Common myeloid progenitor, CD34-positive (primary cell): ENCODE measurements at regions not wholly inside any gene's neighbourhood (a gene's known extent, or its start where the extent isn't known, plus 50 kb on each side); places are given as distances from the start of the nearest gene placed in this dataset.

Experiments
- CTCF ChIA-PET: fragments of 350-600 bp; sonication (Branson Sonifier 250); formaldehyde crosslinking; loops from one replicate; lab custom pipeline; 2021; ENCODE audit warnings: antibody characterized with exemption; lab: Charles Lee
- POLR2A ChIA-PET: fragments of 350-600 bp; sonication (Branson Sonifier 250); formaldehyde crosslinking; loops from one replicate; lab custom pipeline; 2021; ENCODE audit warnings: antibody characterized with exemption; lab: Charles Lee
- DNase-seq, 3 donors: peaks; one replicate each; pipeline versions ENCODE4 v3.0.0 to v3.0.0-alpha.2; 2013
- H3K27ac ChIP-seq, 2 experiments: 1 replicate in 1 of 2; 2 replicates in 1 of 2; pipeline ENCODE4 v1.7.0; 2013; ENCODE audit warnings: inconsistent platforms in 2 of 2, low read length in 2 of 2, mild to moderate bottlenecking in 2 of 2, low read depth in 1 of 2, moderate library complexity in 1 of 2; ENCODE audit not compliant: severe bottlenecking in 2 of 2, insufficient read depth in 1 of 2, poor library complexity in 1 of 2
- H3K27me3 ChIP-seq, 5 experiments: replicated peaks in 2 of 5; 1 replicate in 3 of 5; 2 replicates in 2 of 5; pipeline versions ENCODE4 v1.6.1 to v1.7.0; 2013; ENCODE audit warnings: low read length in 4 of 5, mild to moderate bottlenecking in 2 of 5, moderate library complexity in 2 of 5, inconsistent platforms in 1 of 5; ENCODE audit not compliant: insufficient read depth in 5 of 5, control insufficient read depth in 4 of 5
- H3K36me3 ChIP-seq, 4 experiments: 1 replicate in 2 of 4; 2 replicates in 2 of 4; pipeline versions ENCODE4 v1.6.1 to v1.7.0; 2013; ENCODE audit warnings: low read length in 3 of 4, control low read depth in 1 of 4, mild to moderate bottlenecking in 1 of 4; ENCODE audit not compliant: control insufficient read depth in 4 of 4, insufficient read depth in 4 of 4
- H3K4me1 ChIP-seq, 4 experiments: 1 replicate in 3 of 4; 2 replicates in 1 of 4; pipeline versions ENCODE4 v1.6.1 to v1.7.1; 2013; ENCODE audit warnings: low read length in 3 of 4, mild to moderate bottlenecking in 3 of 4, control low read depth in 1 of 4, inconsistent platforms in 1 of 4, moderate library complexity in 1 of 4; ENCODE audit not compliant: control insufficient read depth in 4 of 4, insufficient read depth in 4 of 4; ENCODE audit errors: control extremely low read depth in 1 of 4
- H3K4me3 ChIP-seq, 7 experiments: 1 replicate in 4 of 7; 2 replicates in 3 of 7; pipeline versions ENCODE4 v1.5.1 to v1.7.0; 2013; ENCODE audit warnings: mild to moderate bottlenecking in 7 of 7, low read length in 6 of 7, moderate library complexity in 6 of 7, inconsistent platforms in 2 of 7, low read depth in 2 of 7, control low read depth in 1 of 7; ENCODE audit not compliant: insufficient read depth in 4 of 7, control insufficient read depth in 1 of 7; ENCODE audit errors: extremely low read depth in 1 of 7
- H3K9me3 ChIP-seq, 5 experiments: 1 replicate in 4 of 5; 2 replicates in 1 of 5; pipeline versions ENCODE4 v1.6.1 to v1.7.1; 2013; ENCODE audit warnings: low read length in 4 of 5, mild to moderate bottlenecking in 2 of 5, inconsistent platforms in 1 of 5, low read depth in 1 of 5, moderate library complexity in 1 of 5; ENCODE audit not compliant: control insufficient read depth in 4 of 5, insufficient read depth in 2 of 5; ENCODE audit errors: control extremely low read depth in 1 of 5
- WGBS: methylation state at CpG from one replicate; pipeline ENCODE4 v1.1.5; 2013; ENCODE audit not compliant: insufficient coverage; 5-methylcytosine and 5-hydroxymethylcytosine counted together

DNA sequence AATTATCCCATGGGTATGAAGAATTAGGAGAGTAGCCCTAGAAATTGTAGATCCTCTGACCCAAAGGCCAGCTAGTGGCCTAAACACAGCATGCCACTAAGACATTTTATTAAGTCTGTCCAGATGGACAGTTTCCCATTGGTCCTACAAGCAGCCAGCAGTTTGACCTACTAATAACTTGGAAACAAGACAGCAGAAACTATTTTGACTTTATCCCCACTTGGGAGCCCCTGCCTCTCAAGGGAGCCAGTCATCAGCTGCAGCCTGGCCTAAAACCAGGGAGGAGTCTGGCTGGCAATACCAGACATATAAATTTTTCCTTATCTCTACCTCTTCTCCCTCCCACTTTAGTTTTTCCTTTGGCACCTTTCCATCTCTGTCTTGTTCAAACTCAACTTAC, 222.6 kb upstream of the KCTD3 start:
- Histone ChIP-seq H3K36me3 (no peaks in the 10 kb centered on the region), H3K4me3 (no peak overlapping the region), H3K4me1 (no peaks in the 10 kb centered on the region), H3K27me3 (no peaks in the 10 kb centered on the region), H3K27ac (no peak overlapping the region), H3K9me3 (no peaks in the 10 kb centered on the region)
- DNase-seq = no peak
- POLR2A ChIA-PET = no interaction called here
- CTCF ChIA-PET = no interaction called here

DNA sequence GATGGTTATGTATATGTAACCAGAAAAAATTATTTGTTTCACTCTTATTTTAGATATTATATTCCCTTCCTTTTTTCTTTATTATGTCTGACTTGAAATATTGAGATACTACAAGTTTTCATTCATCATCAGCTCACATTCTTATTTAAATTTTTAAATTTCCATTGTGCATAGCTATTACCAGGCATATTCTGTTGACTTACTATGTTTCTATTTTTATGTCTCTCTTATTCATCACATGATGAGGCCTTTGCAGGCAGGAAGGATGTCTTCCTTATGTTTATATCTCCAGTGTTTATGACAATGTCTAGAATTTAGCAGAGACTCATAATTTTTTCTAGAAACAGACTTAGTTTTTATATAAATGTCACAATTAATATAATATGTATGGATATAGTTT, 221.9 kb upstream of the KCTD3 start:
- CTCF ChIA-PET = no interaction called here
- H3K4me3 ChIP-seq = no peak overlapping the region

DNA sequence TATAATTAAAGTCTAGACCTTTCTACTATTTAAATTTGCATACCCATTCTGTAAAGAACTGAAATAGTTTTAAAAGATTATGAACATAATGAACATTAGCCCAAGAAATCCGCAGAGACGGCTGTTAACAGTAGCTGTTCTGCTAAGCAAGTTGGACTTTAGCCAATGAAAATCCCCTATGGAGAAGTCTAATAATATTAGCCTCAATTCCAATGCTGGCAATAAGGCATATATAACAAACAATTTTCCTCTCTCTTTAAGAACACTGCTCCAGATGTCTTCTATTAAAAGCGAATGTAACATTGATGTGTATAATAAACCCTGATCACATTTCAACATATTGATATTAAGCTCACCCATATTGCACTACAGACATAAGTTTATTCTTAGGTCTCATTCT, 221.3 kb upstream of the KCTD3 start:
- ChIA-PET POLR2A (no interaction called here), CTCF (no interaction called here)
- Histone ChIP-seq H3K4me3 (no peak overlapping the region), H3K36me3 (no peaks in the 10 kb centered on the region), H3K27ac (no peak overlapping the region), H3K27me3 (no peaks in the 10 kb centered on the region), H3K4me1 (no peaks in the 10 kb centered on the region), H3K9me3 (no peaks in the 10 kb centered on the region)
- 90% methylated on average over 2 of the region's 3 CpGs for WGBS
- no peak for DNase-seq

More for the DNA sequence above, 221.9 kb upstream of the KCTD3 start:
- Histone ChIP-seq H3K27me3 (no peaks in the 10 kb centered on the region), H3K27ac (no peak overlapping the region), H3K4me1 (no peaks in the 10 kb centered on the region), H3K36me3 (no peaks in the 10 kb centered on the region), H3K9me3 (no peaks in the 10 kb centered on the region)
- no peak for DNase-seq
- POLR2A ChIA-PET = no interaction called here

DNA sequence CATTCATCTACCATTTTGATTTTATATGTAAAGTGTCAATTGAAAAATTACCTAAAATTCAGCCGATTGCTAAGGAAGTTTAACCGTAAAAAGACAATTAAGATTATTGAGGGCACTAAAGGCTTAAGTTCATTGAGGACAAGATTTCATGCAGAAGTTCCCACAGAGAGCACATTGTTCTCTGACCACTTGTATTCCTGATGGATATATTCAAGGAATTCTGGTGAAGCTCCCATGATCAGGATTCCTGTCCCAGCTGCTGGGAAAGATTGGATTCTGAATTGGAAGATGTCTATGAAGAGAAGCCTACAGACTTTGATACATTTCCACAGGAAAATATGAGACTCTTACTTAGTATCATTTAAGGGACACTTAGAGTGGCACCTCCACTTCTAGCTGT, 209.2 kb upstream of the KCTD3 start:
- Histone ChIP-seq H3K4me3 (no peak overlapping the region), H3K4me1 (no peaks in the 10 kb centered on the region), H3K27me3 (no peaks in the 10 kb centered on the region), H3K36me3 (no peaks in the 10 kb centered on the region), H3K9me3 (no peaks in the 10 kb centered on the region), H3K27ac (no peak overlapping the region)
- POLR2A ChIA-PET = no interaction called here
- CTCF ChIA-PET = no interaction called here
- DNase-seq = no peak
- WGBS = no CpG with 5 or more reads among the region's 2 CpGs

DNA sequence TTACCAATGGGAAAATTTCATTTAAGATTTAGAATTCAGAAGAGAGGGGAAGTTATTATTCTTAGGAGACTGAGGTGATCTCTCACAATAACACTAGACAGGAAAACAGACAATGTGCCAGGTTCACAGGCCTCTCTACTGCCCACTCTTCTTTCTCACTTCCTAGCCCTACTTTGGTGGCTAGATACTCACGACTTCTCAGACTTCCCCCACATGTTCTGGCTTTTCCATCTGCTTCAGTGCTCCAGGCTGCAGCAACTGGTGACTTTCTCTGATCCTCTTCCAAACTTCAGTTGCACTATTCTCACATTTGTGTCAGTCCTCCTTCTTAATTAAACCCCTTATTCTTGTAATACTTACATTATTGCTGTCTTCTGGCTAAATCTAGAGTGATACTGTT, 208.7 kb upstream of the KCTD3 start:
- H3K36me3 ChIP-seq = no peaks in the 10 kb centered on the region
- H3K27me3 ChIP-seq = no peaks in the 10 kb centered on the region
- no peaks in the 10 kb centered on the region for H3K4me1 ChIP-seq
- no peak for DNase-seq
- no peak overlapping the region for H3K4me3 ChIP-seq
- no peaks in the 10 kb centered on the region for H3K9me3 ChIP-seq
- H3K27ac ChIP-seq = no peak overlapping the region
- 40% methylated on average over 1 of the region's 1 CpG for WGBS
- CTCF ChIA-PET = no interaction called here
- POLR2A ChIA-PET = no interaction called here

DNA sequence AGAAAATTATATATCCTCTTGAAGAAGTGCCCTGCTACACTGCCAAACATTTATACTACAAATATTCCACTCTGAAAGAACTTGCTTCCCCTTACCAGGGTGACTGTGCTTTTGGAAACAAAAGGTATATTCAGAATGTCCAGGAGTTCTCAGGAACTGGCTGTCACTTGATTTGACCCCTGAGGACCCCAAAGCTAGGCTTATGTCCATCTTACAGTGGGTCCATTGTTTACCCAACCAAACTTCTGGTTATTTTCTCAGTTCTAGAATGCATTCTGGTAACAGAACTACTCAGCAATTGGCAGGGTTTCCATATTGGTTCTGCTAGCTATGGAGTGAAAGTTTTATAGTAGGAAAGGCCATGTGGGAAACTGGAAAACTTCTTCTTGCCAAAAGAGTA, 207.1 kb upstream of the KCTD3 start:
- Histone ChIP-seq H3K36me3 (no peaks in the 10 kb centered on the region), H3K27me3 (no peaks in the 10 kb centered on the region), H3K9me3 (no peaks in the 10 kb centered on the region), H3K27ac (no peak overlapping the region), H3K4me1 (no peaks in the 10 kb centered on the region), H3K4me3 (no peak overlapping the region)
- CTCF ChIA-PET = no interaction called here
- DNase-seq = no peak
- POLR2A ChIA-PET = interaction anchor here (0.6 kb wide), 1 partner anchor 1164 kb away, joined by 3 read pairs; no protein-coding TSS in a partner anchor

DNA sequence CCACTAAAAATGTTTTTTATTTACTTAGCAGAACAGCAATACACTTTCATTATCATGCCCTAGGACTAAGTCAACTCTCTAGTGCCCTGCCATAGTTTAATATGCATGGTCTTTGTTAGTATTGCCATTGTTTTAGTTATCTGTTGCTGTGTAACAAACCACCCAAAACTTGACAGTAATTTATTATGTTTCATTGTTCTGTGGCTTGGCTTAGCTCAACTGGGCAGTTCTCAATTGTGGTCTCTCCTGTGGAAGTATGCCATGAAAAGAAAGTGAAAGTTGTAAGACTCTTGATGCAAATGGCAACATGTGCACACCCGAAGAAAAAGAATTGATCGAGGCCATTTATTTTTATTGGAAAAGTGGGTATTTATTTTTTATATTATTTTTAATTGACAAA, 206.3 kb upstream of the KCTD3 start:
- Histone ChIP-seq H3K4me1 (no peaks in the 10 kb centered on the region), H3K36me3 (no peaks in the 10 kb centered on the region), H3K9me3 (no peaks in the 10 kb centered on the region), H3K27me3 (no peaks in the 10 kb centered on the region), H3K4me3 (no peak overlapping the region), H3K27ac (no peak overlapping the region)
- DNase-seq = no peak
- CTCF ChIA-PET = no interaction called here
- POLR2A ChIA-PET = no interaction called here
- WGBS = no CpG with 5 or more reads among the region's 2 CpGs

DNA sequence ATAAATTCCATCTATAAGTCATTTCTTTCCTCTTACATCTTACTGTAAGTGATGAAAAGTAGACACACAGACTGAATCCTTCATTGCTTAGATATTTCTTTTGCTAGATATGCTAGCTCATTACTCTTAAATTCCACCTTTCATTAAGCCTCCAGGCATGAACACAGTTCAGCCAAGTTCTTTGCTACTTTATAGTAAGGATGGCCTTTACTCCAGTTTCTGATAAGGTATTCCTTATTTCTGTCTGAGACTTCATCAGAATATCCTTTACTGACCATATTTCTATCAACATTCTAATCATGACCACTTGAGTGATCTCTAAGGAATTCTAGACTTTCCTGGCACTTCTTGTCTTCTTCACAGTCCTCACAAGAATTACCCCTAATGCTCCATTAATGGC, 191.7 kb upstream of the KCTD3 start:
- no peaks in the 10 kb centered on the region for H3K4me1 ChIP-seq
- ChIA-PET CTCF (no interaction called here), POLR2A (no interaction called here)
- no peak overlapping the region for H3K27ac ChIP-seq
- DNase-seq = no peak
- no peaks in the 10 kb centered on the region for H3K9me3 ChIP-seq
- no peak overlapping the region for H3K4me3 ChIP-seq
- H3K27me3 ChIP-seq = no peaks in the 10 kb centered on the region
- no peaks in the 10 kb centered on the region for H3K36me3 ChIP-seq
